WERI-Rb-1 (cell line): ENCODE measurements at regions not wholly inside any gene's neighbourhood (a gene's known extent, or its start where the extent isn't known, plus 50 kb on each side); places are given as distances from the start of the nearest gene placed in this dataset.

Source experiments
- DNase-seq: peaks from one replicate; pipeline ENCODE4 v3.0.0-alpha.2; 2020
- H3K27ac ChIP-seq: fragments of 250-450 bp; sonication (Bioruptor Pico); 2 replicates; pipeline ENCODE4 v1.5.1; 2020; ENCODE audit warnings: mild to moderate bottlenecking, moderate library complexity
- H3K27me3 ChIP-seq: fragments of 250-450 bp; sonication (Bioruptor Pico); 2 replicates; pipeline ENCODE4 v1.5.1; 2021; ENCODE audit warnings: mild to moderate bottlenecking, low read depth, moderate library complexity; ENCODE audit not compliant: insufficient read depth, severe bottlenecking
- H3K36me3 ChIP-seq: fragments of 250-450 bp; sonication (Bioruptor Pico); 2 replicates; pipeline ENCODE4 v1.5.1; 2020; ENCODE audit warnings: mild to moderate bottlenecking, moderate library complexity
- H3K4me3 ChIP-seq: 2 replicates; pipeline ENCODE4 v1.5.1; 2011; ENCODE audit warnings: low read depth, mild to moderate bottlenecking, control low read depth, low read length
- H3K9me3 ChIP-seq: fragments of 250-450 bp; sonication (Bioruptor Pico); 2 replicates; pipeline ENCODE4 v1.5.1; 2021; ENCODE audit warnings: mild to moderate bottlenecking, moderate library complexity; ENCODE audit not compliant: severe bottlenecking
- TF ChIP-seq, protein P1 (sequence below): IDR thresholded peaks from 2 replicates; pipeline ENCODE4 v1.5.1; 2011; ENCODE audit warnings: low read depth, mild to moderate bottlenecking, control low read depth, inconsistent platforms, low read length

GRCh38 chr22:48154169-48154942 lies 1391.9 kb downstream of the TBC1D22A start:
- no peaks in the 10 kb centered on the region for H3K27me3 ChIP-seq

GRCh38 chr22:48153726-48154125 lies 1391.3 kb downstream of the TBC1D22A start:
- Histone ChIP-seq H3K27ac (no peak overlapping the region), H3K36me3 (no peaks in the 10 kb centered on the region), H3K9me3 (no peaks in the 10 kb centered on the region), H3K27me3 (no peaks in the 10 kb centered on the region), H3K4me3 (no peak overlapping the region)
- TF ChIP-seq, protein P1, sequence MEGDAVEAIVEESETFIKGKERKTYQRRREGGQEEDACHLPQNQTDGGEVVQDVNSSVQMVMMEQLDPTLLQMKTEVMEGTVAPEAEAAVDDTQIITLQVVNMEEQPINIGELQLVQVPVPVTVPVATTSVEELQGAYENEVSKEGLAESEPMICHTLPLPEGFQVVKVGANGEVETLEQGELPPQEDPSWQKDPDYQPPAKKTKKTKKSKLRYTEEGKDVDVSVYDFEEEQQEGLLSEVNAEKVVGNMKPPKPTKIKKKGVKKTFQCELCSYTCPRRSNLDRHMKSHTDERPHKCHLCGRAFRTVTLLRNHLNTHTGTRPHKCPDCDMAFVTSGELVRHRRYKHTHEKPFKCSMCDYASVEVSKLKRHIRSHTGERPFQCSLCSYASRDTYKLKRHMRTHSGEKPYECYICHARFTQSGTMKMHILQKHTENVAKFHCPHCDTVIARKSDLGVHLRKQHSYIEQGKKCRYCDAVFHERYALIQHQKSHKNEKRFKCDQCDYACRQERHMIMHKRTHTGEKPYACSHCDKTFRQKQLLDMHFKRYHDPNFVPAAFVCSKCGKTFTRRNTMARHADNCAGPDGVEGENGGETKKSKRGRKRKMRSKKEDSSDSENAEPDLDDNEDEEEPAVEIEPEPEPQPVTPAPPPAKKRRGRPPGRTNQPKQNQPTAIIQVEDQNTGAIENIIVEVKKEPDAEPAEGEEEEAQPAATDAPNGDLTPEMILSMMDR, result no peak
- no peak for DNase-seq

More at GRCh38 chr22:48154169-48154942, 1391.9 kb downstream of the TBC1D22A start:
- Histone ChIP-seq H3K4me3 (no peak overlapping the region), H3K27ac (no peak overlapping the region), H3K9me3 (no peaks in the 10 kb centered on the region), H3K36me3 (no peaks in the 10 kb centered on the region)
- no peak for DNase-seq
- TF ChIP-seq, protein P1, result no peak

GRCh38 chr22:48152916-48153315 lies 1390.5 kb downstream of the TBC1D22A start:
- Histone ChIP-seq H3K27me3 (no peaks in the 10 kb centered on the region), H3K27ac (no peak overlapping the region), H3K36me3 (no peaks in the 10 kb centered on the region), H3K9me3 (no peaks in the 10 kb centered on the region), H3K4me3 (no peak overlapping the region)
- DNase-seq, result no peak
- TF ChIP-seq, protein P1, result no peak

GRCh38 chr22:48152164-48152775 lies 1389.8 kb downstream of the TBC1D22A start:
- Histone ChIP-seq H3K27me3 (no peaks in the 10 kb centered on the region), H3K4me3 (no peak overlapping the region), H3K27ac (no peak overlapping the region), H3K36me3 (no peaks in the 10 kb centered on the region), H3K9me3 (no peaks in the 10 kb centered on the region)
- no peak for DNase-seq
- TF ChIP-seq, protein P1, result no peak

DNA sequence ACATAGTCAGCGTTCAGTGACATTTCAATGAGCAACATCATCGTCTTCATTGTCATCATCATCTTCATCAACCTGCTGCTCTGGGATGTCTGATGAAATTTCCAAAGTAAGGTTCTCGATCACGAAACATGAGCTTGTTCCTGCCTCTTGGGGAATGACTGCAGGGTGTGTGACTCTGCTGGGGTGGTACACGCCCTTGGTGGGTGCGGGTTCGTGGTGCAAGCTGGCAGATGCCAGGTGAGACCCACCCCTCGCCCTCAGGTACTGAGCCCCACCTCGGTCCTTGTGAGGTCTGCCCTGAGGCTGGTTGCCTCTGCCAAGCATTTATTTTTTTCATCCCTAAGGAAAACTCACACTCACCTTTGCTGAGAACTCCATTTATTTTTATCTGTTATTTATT lies 1389.2 kb downstream of the TBC1D22A start:
- Histone ChIP-seq H3K36me3 (no peaks in the 10 kb centered on the region), H3K9me3 (no peaks in the 10 kb centered on the region), H3K27me3 (no peaks in the 10 kb centered on the region), H3K4me3 (no peak overlapping the region), H3K27ac (no peak overlapping the region)
- no peak for DNase-seq
- TF ChIP-seq, protein P1, result no peak
